ENCODE measurements at regions not wholly inside any gene's neighbourhood (a gene's known extent, or its start where the extent isn't known, plus 50 kb on each side); places are given as distances from the start of the nearest gene placed in this dataset.

GRCh38 chr4:34878961-34879360, 1365.4 kb downstream of the ARAP2 start:
- Mint-ChIP-seq H3K4me1 (no peaks in the 10 kb centered on the region), H3K27me3 (ENCODE audit: low read depth in 2 of 2) (no peaks in the 10 kb centered on the region), H3K4me3 (no peak overlapping the region), H3K36me3 (no peaks in the 10 kb centered on the region), H3K9me3 (peaks cover 17 to 27% of the 10 kb centered on the region in 2 donors), H3K27ac (no peak overlapping the region)
- no peaks in the 10 kb centered on the region for H3K27me3 ChIP-seq (ENCODE audit: control insufficient read depth, insufficient read depth, low read length)
- no peaks in the 10 kb centered on the region for H3K9me3 ChIP-seq (ENCODE audit: control insufficient read depth, insufficient read depth, low read length)
- H3K4me3 ChIP-seq (ENCODE audit: low read length): no peak overlapping the region
- H3K36me3 ChIP-seq (ENCODE audit: control insufficient read depth, insufficient read depth, low read length): no peaks in the 10 kb centered on the region
- TF ChIP-seq CTCF (IDR thresholded peaks at IDR 0.05): no peak
- no peaks in the 10 kb centered on the region for H3K4me1 ChIP-seq (ENCODE audit: control insufficient read depth, insufficient read depth, low read length)
- 90% methylated on average over 2 of the region's 2 CpGs for WGBS (ENCODE audit: insufficient coverage)
- intact Hi-C loops (cut with micrococcal nuclease): no loop called here
- DNase-seq (no peak), ATAC-seq (no peak)
- no peak overlapping the region for H3K27ac ChIP-seq (ENCODE audit: low read length)

- intact Hi-C loops (cut with micrococcal nuclease): no loop called here
- H3K27ac Mint-ChIP-seq: no peak overlapping the region
Observed at GRCh38 chr4:34880246-34880645, 1364.1 kb downstream of the ARAP2 start.

GRCh38 chr4:34891892-34892291, 1352.4 kb downstream of the ARAP2 start:
- no peaks in the 10 kb centered on the region for H3K36me3 ChIP-seq (ENCODE audit: control insufficient read depth, insufficient read depth, low read length)
- H3K27ac ChIP-seq (ENCODE audit: low read length): no peak overlapping the region
- H3K27me3 Mint-ChIP-seq (ENCODE audit: low read depth in 2 of 2): no peaks in the 10 kb centered on the region
- H3K9me3 ChIP-seq (ENCODE audit: control insufficient read depth, insufficient read depth, low read length): no peaks in the 10 kb centered on the region
- H3K27ac Mint-ChIP-seq: no peak overlapping the region
- no peaks in the 10 kb centered on the region for H3K27me3 ChIP-seq (ENCODE audit: control insufficient read depth, insufficient read depth, low read length)
- no peaks in the 10 kb centered on the region for H3K4me1 ChIP-seq (ENCODE audit: control insufficient read depth, insufficient read depth, low read length)
- no peaks in the 10 kb centered on the region for H3K36me3 Mint-ChIP-seq
- intact Hi-C loops (cut with micrococcal nuclease): no loop called here
- peaks cover 8 to 11% of the 10 kb centered on the region in 2 donors for H3K9me3 Mint-ChIP-seq
- H3K4me3 Mint-ChIP-seq: no peak overlapping the region
- H3K4me3 ChIP-seq (ENCODE audit: low read length): no peak overlapping the region
- ATAC-seq (no peak), DNase-seq (no peak)
- no peaks in the 10 kb centered on the region for H3K4me1 Mint-ChIP-seq
- no peak for TF ChIP-seq CTCF (IDR thresholded peaks at IDR 0.05)
- WGBS (ENCODE audit: insufficient coverage): no CpG with 5 or more reads among the region's 1 CpG

More at GRCh38 chr4:34880246-34880645, 1364.1 kb downstream of the ARAP2 start:
- no peak for TF ChIP-seq CTCF (IDR thresholded peaks at IDR 0.05)
- H3K4me1 ChIP-seq (ENCODE audit: control insufficient read depth, insufficient read depth, low read length): no peaks in the 10 kb centered on the region
- no peaks in the 10 kb centered on the region for H3K27me3 ChIP-seq (ENCODE audit: control insufficient read depth, insufficient read depth, low read length)
- H3K9me3 ChIP-seq (ENCODE audit: control insufficient read depth, insufficient read depth, low read length): no peaks in the 10 kb centered on the region
- H3K27ac ChIP-seq (ENCODE audit: low read length): no peak overlapping the region
- WGBS (ENCODE audit: insufficient coverage): 85% methylated on average over 2 of the region's 2 CpGs
- ATAC-seq (no peak), DNase-seq (no peak)
- no peaks in the 10 kb centered on the region for H3K36me3 ChIP-seq (ENCODE audit: control insufficient read depth, insufficient read depth, low read length)
- H3K27me3 Mint-ChIP-seq (ENCODE audit: low read depth in 2 of 2): no peaks in the 10 kb centered on the region
- no peak overlapping the region for H3K4me3 Mint-ChIP-seq
- peaks cover 14 to 22% of the 10 kb centered on the region in 2 donors for H3K9me3 Mint-ChIP-seq
- no peak overlapping the region for H3K4me3 ChIP-seq (ENCODE audit: low read length)
- H3K4me1 Mint-ChIP-seq: no peaks in the 10 kb centered on the region
- no peaks in the 10 kb centered on the region for H3K36me3 Mint-ChIP-seq

GRCh38 chr4:34893382-34893781, 1350.9 kb downstream of the ARAP2 start:
- no peak overlapping the region for H3K4me3 Mint-ChIP-seq
- no peaks in the 10 kb centered on the region for H3K36me3 ChIP-seq (ENCODE audit: control insufficient read depth, insufficient read depth, low read length)
- no peaks in the 10 kb centered on the region for H3K4me1 Mint-ChIP-seq
- no peaks in the 10 kb centered on the region for H3K9me3 ChIP-seq (ENCODE audit: control insufficient read depth, insufficient read depth, low read length)
- H3K27me3 ChIP-seq (ENCODE audit: control insufficient read depth, insufficient read depth, low read length): no peaks in the 10 kb centered on the region
- no peaks in the 10 kb centered on the region for H3K27me3 Mint-ChIP-seq (ENCODE audit: low read depth in 2 of 2)
- H3K4me1 ChIP-seq (ENCODE audit: control insufficient read depth, insufficient read depth, low read length): no peaks in the 10 kb centered on the region
- no peak overlapping the region for H3K27ac Mint-ChIP-seq
- H3K36me3 Mint-ChIP-seq: no peaks in the 10 kb centered on the region
- no peak for ATAC-seq
- no peak for TF ChIP-seq CTCF (IDR thresholded peaks at IDR 0.05)
- no peak overlapping the region for H3K4me3 ChIP-seq (ENCODE audit: low read length)
- DNase-seq: no peak
- peaks cover 8 to 13% of the 10 kb centered on the region in 2 donors for H3K9me3 Mint-ChIP-seq
- no peak overlapping the region for H3K27ac ChIP-seq (ENCODE audit: low read length)
- intact Hi-C loops (cut with micrococcal nuclease): no loop called here
- WGBS (ENCODE audit: insufficient coverage): 87% methylated on average over 3 of the region's 3 CpGs

All from natural killer cell (primary cell).